ENCODE measurements at regions not wholly inside any gene's neighbourhood (a gene's known extent, or its start where the extent isn't known, plus 50 kb on each side); places are given as distances from the start of the nearest gene placed in this dataset.

DNA sequence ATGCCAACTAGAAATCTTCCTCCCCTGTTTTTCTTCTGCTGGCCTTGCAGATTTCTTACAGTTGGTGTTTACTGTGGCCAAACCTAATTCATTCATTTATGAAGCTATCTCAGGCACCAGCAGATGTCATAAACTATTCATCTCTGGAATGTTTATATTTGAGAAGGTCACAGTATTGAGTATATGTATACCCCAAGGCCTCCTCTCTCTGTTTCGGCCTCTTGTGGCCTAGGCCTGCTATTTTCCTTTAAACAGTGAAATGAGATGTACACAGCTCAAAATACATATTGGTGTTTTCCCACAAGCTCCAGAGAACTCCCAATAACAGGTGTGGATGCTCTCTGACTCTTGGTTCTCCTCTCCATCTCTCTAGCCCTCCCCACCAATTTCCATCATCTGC, 520.7 kb upstream of the CAMK1G start:
- Histone ChIP-seq H3F3A (ENCODE audit: insufficient read depth) (no peaks in the 10 kb centered on the region), H3K27ac (no peak overlapping the region), H2AFZ (no peak overlapping the region), H3K4me3 (no peak overlapping the region), H3K79me2 (ENCODE audit: insufficient read depth) (no peaks in the 10 kb centered on the region), H3K4me2 (ENCODE audit: unreplicated experiment) (no peak overlapping the region), H4K20me1 (ENCODE audit: insufficient read depth) (no peaks in the 10 kb centered on the region), H3K27me3 (replicated peaks; ENCODE audit: insufficient read depth) (peaks cover 11% of the 10 kb centered on the region), H3K9me3 (ENCODE audit: low read depth) (no peaks in the 10 kb centered on the region), H3K9ac (no peak overlapping the region), H3K4me1 (ENCODE audit: insufficient read depth) (no peaks in the 10 kb centered on the region), H3K36me3 (ENCODE audit: low read depth) (no peaks in the 10 kb centered on the region), H3K9me2 (ENCODE audit: insufficient read depth) (no peaks in the 10 kb centered on the region)
- in situ Hi-C loops (cut with MboI): no loop called here
- TF ChIP-seq EZH2 (IDR thresholded peaks at IDR 0.05; ENCODE audit: insufficient read depth, poor library complexity, severe bottlenecking) (no peak), EZH2phosphoT487 (IDR thresholded peaks at IDR 0.05; ENCODE audit: insufficient read depth, low read depth) (no peak)
- WGBS, 2 experiments (ENCODE audit: low coverage in 1 of 2, low lambda C conversion rate in 2 of 2, missing lambda C conversion rate in 2 of 2): 32 to 44% methylated on average over 1 of the region's 1 CpG
- no peak for DNase-seq

DNA sequence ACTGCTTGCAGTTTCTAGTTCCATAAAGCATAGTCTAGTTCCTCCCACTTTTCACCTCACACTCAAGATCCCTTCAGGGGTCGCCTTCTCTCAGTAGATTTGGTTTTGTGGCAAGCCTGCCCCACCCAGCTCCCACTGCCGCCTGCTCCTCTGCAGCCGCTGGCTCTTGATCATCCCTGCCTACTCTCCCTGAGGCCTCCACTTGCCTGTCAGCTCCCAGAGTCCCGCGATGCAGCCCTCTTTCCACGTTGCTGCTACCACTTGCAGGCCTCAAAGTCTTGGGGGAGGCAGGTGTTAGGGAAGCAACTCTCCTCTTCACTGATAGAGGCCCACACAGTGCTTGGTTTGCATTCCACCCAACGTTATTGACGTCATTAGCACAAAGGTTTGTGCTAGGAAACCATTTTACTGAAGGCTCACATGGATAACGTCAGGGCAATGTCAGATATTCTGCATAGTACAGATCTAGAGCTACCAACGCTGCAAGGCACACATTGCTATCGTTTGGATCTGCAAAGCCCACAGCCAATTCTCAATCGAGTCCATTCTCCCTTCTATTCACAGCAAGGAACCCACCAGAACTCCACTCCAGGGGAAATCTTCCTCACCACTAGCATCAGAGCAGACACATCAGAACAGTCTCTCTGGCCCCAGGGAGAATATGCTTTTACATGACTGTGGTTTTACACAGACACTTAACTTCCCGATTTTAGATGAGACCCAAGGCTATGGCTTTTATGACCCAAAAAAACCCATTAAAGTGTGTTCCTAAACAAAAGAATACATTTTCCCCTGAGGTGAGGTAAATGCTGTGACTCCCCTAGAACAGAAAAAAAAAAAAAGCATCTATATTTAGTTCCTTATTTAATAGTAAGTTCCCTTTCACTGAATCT, 519.5 kb upstream of the CAMK1G start:
- H3K27ac ChIP-seq: no peak overlapping the region
- no peaks in the 10 kb centered on the region for H3K9me2 ChIP-seq (ENCODE audit: insufficient read depth)
- no peak overlapping the region for H3K9ac ChIP-seq
- H3F3A ChIP-seq (ENCODE audit: insufficient read depth): no peaks in the 10 kb centered on the region
- no peaks in the 10 kb centered on the region for H3K4me1 ChIP-seq (ENCODE audit: insufficient read depth)
- WGBS, 2 experiments (ENCODE audit: low coverage in 1 of 2, low lambda C conversion rate in 2 of 2, missing lambda C conversion rate in 2 of 2): 32 to 37% methylated on average over 13 of the region's 13 CpGs
- H3K36me3 ChIP-seq (ENCODE audit: low read depth): no peaks in the 10 kb centered on the region
- H3K79me2 ChIP-seq (ENCODE audit: insufficient read depth): no peaks in the 10 kb centered on the region
- H3K9me3 ChIP-seq (ENCODE audit: low read depth): no peaks in the 10 kb centered on the region
- H3K27me3 ChIP-seq (replicated peaks; ENCODE audit: insufficient read depth): peaks cover 9% of the 10 kb centered on the region
- TF ChIP-seq EZH2phosphoT487 (IDR thresholded peaks at IDR 0.05; ENCODE audit: insufficient read depth, low read depth): no peak
- TF ChIP-seq EZH2 (IDR thresholded peaks at IDR 0.05; ENCODE audit: insufficient read depth, poor library complexity, severe bottlenecking): no peak
- DNase-seq: no peak
- no peaks in the 10 kb centered on the region for H4K20me1 ChIP-seq (ENCODE audit: insufficient read depth)
- H3K4me2 ChIP-seq (ENCODE audit: unreplicated experiment): no peak overlapping the region
- in situ Hi-C loops (cut with MboI): no loop called here
- no peak overlapping the region for H2AFZ ChIP-seq
- no peak overlapping the region for H3K4me3 ChIP-seq

DNA sequence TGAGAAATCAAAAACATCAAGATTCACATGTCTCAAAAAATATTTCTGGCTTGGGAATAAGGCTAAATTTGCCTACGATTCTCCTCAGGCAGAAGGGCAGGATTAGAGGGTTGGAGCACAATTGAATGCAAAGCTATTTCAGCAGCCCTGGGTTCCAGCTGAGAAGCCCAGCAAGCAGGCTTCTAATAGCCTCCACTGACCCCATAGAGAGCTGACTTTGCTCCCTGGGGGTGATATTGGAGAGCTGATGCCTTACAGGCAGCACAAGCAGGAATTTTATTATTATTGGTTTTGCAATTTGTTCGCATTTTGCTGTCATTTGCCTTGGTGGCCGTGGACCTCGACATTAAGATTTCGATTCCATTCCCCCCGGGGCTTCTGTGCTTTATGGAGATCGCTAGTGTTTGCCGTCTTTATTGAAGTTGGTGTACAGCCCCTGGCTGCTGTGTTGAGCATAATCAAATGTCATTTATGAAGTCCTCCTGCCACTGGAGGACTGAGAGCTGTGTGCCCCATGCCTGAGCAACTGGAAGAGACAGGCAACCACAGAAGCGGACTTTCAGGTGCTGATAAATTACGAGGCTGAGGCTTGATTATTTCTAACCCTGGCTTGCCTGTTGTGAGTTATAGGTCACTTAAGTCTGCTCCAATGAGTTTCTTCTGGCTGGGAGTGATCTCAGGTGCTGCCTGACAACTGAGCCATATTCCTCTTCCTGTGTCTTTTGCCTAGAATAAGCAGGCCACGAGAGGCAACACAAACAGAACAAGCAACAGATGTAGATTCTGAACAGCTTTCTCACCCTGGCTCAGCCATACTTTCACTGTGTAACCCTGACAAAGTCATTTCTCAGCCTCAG, 518.4 kb upstream of the CAMK1G start:
- in situ Hi-C loops (cut with MboI): no loop called here
- peaks cover 6% of the 10 kb centered on the region for H3K27me3 ChIP-seq (replicated peaks; ENCODE audit: insufficient read depth)
- WGBS, 2 experiments (ENCODE audit: low coverage in 1 of 2, low lambda C conversion rate in 2 of 2, missing lambda C conversion rate in 2 of 2): 21% methylated on average over 11 of the region's 11 CpGs
- TF ChIP-seq EZH2phosphoT487 (IDR thresholded peaks at IDR 0.05; ENCODE audit: insufficient read depth, low read depth): no peak
- no peak for TF ChIP-seq EZH2 (IDR thresholded peaks at IDR 0.05; ENCODE audit: insufficient read depth, poor library complexity, severe bottlenecking)
- no peak overlapping the region for H3K4me2 ChIP-seq (ENCODE audit: unreplicated experiment)
- H3K4me3 ChIP-seq: no peak overlapping the region
- no peaks in the 10 kb centered on the region for H3K9me2 ChIP-seq (ENCODE audit: insufficient read depth)
- no peak overlapping the region for H3K9ac ChIP-seq
- H3F3A ChIP-seq (ENCODE audit: insufficient read depth): no peaks in the 10 kb centered on the region
- H3K79me2 ChIP-seq (ENCODE audit: insufficient read depth): no peaks in the 10 kb centered on the region
- no peaks in the 10 kb centered on the region for H3K4me1 ChIP-seq (ENCODE audit: insufficient read depth)
- H3K27ac ChIP-seq: no peak overlapping the region
- H3K36me3 ChIP-seq (ENCODE audit: low read depth): no peaks in the 10 kb centered on the region
- no peaks in the 10 kb centered on the region for H3K9me3 ChIP-seq (ENCODE audit: low read depth)
- H4K20me1 ChIP-seq (ENCODE audit: insufficient read depth): no peaks in the 10 kb centered on the region
- H2AFZ ChIP-seq: no peak overlapping the region
- no peak for DNase-seq

DNA sequence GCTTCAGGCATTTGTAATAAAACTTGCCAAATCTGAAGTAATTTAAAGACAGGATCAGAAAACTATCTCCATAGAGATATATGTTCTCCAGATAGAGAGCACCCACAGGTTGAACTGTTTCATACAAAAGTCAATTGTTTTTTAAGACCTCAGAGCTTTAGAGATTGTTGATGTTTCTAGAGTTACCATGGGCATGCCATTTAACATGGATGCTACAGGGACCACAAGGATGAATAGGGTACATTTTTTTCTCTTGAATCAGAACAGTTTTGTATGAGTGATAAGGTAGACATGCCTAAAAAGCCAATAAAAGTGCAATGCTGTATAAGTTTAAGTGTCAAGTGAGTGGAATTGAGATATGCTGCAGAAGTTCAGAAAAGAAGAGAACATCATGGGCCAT, 511.0 kb upstream of the CAMK1G start:
- no peaks in the 10 kb centered on the region for H3K79me2 ChIP-seq (ENCODE audit: insufficient read depth)
- DNase-seq: no peak
- no peaks in the 10 kb centered on the region for H3K36me3 ChIP-seq (ENCODE audit: low read depth)
- no peaks in the 10 kb centered on the region for H3K9me3 ChIP-seq (ENCODE audit: low read depth)
- no peak overlapping the region for H3K9ac ChIP-seq
- no peak for TF ChIP-seq EZH2phosphoT487 (IDR thresholded peaks at IDR 0.05; ENCODE audit: insufficient read depth, low read depth)
- no peak for TF ChIP-seq EZH2 (IDR thresholded peaks at IDR 0.05; ENCODE audit: insufficient read depth, poor library complexity, severe bottlenecking)
- H3K4me3 ChIP-seq: no peak overlapping the region
- H3K4me2 ChIP-seq (ENCODE audit: unreplicated experiment): no peak overlapping the region
- no peak overlapping the region for H3K27ac ChIP-seq
- no peaks in the 10 kb centered on the region for H3K4me1 ChIP-seq (ENCODE audit: insufficient read depth)
- H3K27me3 ChIP-seq (replicated peaks; ENCODE audit: insufficient read depth): no peaks in the 10 kb centered on the region
- no peaks in the 10 kb centered on the region for H4K20me1 ChIP-seq (ENCODE audit: insufficient read depth)
- no peak overlapping the region for H2AFZ ChIP-seq
- in situ Hi-C loops (cut with MboI): no loop called here
- no peaks in the 10 kb centered on the region for H3F3A ChIP-seq (ENCODE audit: insufficient read depth)
- no peaks in the 10 kb centered on the region for H3K9me2 ChIP-seq (ENCODE audit: insufficient read depth)
